ENCODE measurements at regions not wholly inside any gene's neighbourhood (a gene's known extent, or its start where the extent isn't known, plus 50 kb on each side); places are given as distances from the start of the nearest gene placed in this dataset.

DNA sequence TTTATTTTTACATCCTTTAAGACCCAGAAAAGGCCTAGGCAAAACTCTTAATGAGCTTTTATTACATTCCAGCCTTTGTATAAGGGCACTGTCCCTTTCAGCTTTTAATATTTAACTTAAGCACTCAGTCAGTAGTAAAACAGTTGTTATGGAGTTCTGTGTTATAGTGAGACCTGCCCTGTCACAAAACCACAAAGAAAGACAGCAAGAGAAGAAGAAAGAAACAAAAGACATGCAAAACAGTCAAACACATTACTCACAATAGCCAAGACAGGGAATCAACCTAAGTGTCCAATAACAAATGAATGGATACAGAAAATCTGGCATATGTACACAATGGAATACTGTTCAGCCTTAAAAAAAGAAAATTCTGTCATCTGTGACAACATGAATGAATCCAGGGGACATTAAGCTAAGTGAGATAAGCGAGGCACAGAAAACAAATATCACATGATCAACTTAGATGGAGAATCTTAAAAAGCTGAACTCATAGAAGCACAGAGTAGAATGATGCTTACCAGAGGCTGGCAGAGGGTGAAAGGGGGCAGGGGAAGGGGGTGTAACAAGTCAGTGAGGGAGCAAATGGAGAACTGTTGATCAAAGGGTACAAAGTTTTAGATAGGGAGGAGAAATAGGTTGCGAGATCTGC lies 63.8 kb upstream of the CCNG1 start:
- DNase-seq = no peak

- no peak for DNase-seq
These were observed 59.4 kb upstream of the CCNG1 start for GRCh38 chr5:163377982-163378381.

DNA sequence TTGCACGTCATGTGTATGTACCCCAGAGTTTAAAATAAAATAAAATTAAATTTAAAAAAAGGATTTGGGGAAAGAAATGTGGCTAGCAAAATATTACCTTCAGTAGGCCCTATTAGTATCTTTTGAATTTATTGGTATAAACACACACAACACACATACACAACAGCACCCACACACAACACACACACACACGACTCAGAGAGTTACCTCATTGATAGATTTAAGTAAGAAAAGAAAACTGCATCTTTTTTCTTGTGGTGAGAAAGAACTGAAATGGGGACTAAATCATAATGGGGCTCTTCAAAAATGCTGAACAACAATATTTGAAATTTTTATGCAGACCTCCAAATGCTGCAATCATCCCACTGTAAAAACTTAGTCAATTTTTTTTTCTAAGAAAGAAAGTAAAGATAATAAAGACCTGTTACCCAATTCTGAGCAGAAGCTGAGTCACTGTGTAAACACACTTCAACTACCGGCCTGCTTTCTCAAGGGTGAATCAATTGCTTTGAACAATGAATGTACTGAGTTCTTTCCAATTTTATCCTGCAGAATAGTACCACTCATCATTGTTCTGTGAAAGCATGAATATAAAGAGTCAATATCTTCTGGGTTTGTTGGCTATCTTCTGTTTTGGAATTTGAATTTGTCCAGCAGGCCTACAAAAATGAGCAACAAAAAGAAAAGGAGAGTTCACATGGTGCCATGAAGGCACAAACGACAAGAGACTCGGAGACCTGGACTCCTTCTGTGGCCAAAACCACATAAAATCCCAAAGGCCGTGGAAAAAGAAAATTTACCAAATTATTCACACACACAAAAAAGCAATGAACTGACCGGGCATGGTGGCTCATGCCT lies 57.9 kb upstream of the CCNG1 start:
- peak; percentile 69 for DNase-seq

- DNase-seq = no peak
These were observed 55.6 kb upstream of the CCNG1 start for GRCh38 chr5:163381832-163382231.

- DNase-seq = no peak
These were observed 53.6 kb upstream of the CCNG1 start for GRCh38 chr5:163383754-163384153.

DNA sequence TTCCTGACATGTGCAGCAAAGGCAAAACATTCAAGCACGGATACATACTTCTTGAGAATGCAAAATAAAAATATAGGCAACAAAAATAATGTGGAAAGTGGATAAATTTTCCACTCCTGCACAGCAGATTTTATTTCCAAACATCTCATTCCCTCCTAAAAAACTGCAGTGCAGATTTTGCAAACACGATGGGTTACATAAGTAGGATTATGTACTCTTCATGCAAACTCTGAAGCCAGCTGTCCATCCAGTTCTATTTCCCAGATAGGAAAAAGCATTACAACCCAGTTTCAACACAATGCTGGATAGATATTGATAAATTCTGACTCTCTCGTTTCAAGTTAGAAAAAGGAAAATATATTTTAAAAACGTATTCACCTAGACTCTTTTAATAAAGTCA lies 52.7 kb upstream of the CCNG1 start:
- no peak for DNase-seq

GRCh38 chr5:163385271-163385670 lies 52.1 kb upstream of the CCNG1 start:
- no peak for DNase-seq

DNA sequence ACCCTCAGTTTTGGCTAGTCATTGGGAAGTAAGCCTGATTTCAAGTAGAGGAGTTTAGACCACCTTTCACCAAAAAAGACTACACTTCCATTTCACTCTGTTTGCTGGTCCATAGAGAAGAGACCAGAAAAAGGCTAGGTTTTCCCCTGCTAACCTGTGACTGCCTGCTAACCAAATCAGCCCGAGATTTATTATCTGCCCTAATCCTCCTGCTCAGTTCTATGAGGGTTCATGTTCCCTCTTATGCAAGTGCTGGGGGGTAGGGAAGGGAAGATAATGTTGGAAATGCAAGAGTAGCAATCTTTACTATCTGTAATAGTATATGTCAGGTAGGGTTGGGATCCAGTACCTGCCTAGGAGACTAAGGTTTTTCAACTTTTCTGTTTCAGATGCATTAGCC lies 51.6 kb upstream of the CCNG1 start:
- no peak for DNase-seq

GRCh38 chr5:163386352-163386751 lies 51.0 kb upstream of the CCNG1 start:
- DNase-seq = no peak

DNA sequence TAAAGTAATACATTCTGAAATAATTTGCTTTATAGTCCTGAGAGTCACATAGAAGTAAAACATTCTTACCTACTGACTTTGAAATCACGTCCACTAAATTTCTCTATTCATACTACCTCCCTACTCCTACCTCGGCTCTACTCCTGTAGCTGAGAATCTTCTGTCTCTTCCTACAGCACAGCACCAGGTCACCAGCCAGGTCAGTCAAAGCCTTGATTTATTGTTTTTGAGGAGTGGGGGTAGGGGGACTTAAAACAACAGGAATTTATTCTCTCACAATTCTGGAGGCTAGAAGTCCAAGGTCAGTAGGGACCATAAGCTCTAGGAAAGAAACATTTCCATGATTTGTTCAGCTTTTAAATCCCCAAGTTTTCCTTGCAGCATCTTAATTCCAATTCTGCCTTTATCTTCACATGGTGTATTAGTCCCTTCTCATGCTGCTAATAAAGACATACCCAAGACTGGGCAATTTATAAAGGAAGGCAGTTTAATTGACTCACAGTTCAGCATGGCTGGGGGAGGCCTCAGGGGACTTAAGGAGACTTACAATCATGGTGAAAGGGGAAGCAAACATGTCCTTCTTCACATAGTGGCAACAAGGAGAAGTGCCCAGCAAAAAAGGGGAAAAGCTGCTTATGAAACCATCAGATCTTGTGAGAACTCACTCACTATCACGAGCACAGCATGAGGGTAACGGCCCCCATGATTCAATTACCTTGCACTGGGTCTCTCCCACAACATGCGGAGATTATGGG lies 49.6 kb upstream of the CCNG1 start:
- peak; percentile 79 for DNase-seq

All from MV-4-11 (cell line).